NCI-H748 treated with DMSO at 0.1 percent for 48 hours (cell line): ENCODE measurements at regions not wholly inside any gene's neighbourhood (a gene's known extent, or its start where the extent isn't known, plus 50 kb on each side); places are given as distances from the start of the nearest gene placed in this dataset.

Experiments
- DNase-seq: peaks from one replicate; lab custom pipeline; 2025; lab: John Stamatoyannopoulos, UW

- DNase-seq = no peak
Measured at GRCh38 chr18:29074147-29074546, 897.2 kb upstream of the CDH2 start.

- no peak for DNase-seq
Measured at GRCh38 chr18:29071869-29072268, 894.9 kb upstream of the CDH2 start.

- no peak for DNase-seq
Measured at GRCh38 chr18:29063346-29063745, 886.4 kb upstream of the CDH2 start.

- no peak for DNase-seq
Measured at GRCh38 chr18:29062921-29063320, 886.0 kb upstream of the CDH2 start.

- no peak for DNase-seq
Measured at GRCh38 chr18:29060349-29060748, 883.4 kb upstream of the CDH2 start.

- no peak for DNase-seq
Measured at GRCh38 chr18:29057703-29058102, 880.8 kb upstream of the CDH2 start.

GRCh38 chr18:29056800-29057199 is 879.9 kb upstream of the CDH2 start:
- no peak for DNase-seq

- no peak for DNase-seq
Measured at GRCh38 chr18:29041976-29042375, 865.0 kb upstream of the CDH2 start.

GRCh38 chr18:29034113-29034856 is 857.4 kb upstream of the CDH2 start:
- DNase-seq = no peak

GRCh38 chr18:29028560-29028959 is 851.6 kb upstream of the CDH2 start:
- DNase-seq = no peak

- no peak for DNase-seq
Measured at GRCh38 chr18:29018976-29019375, 842.0 kb upstream of the CDH2 start.

GRCh38 chr18:29012883-29013465 is 836.0 kb upstream of the CDH2 start:
- no peak for DNase-seq

GRCh38 chr18:29012364-29012763 is 835.4 kb upstream of the CDH2 start:
- no peak for DNase-seq

GRCh38 chr18:29009250-29009803 is 832.4 kb upstream of the CDH2 start:
- DNase-seq = no peak

- DNase-seq = no peak
Measured at GRCh38 chr18:29008809-29009208, 831.9 kb upstream of the CDH2 start.

- no peak for DNase-seq
Measured at GRCh38 chr18:29007986-29008654, 831.2 kb upstream of the CDH2 start.

GRCh38 chr18:29004921-29005320 is 828.0 kb upstream of the CDH2 start:
- no peak for DNase-seq

- peak; percentile 53 for DNase-seq
Measured at GRCh38 chr18:29003194-29003593, 826.3 kb upstream of the CDH2 start.

GRCh38 chr18:29002747-29003146 is 825.8 kb upstream of the CDH2 start:
- no peak for DNase-seq

GRCh38 chr18:28999726-29000125 is 822.8 kb upstream of the CDH2 start:
- DNase-seq = no peak

- peak; percentile 12 for DNase-seq
Measured at GRCh38 chr18:28995319-28995718, 818.4 kb upstream of the CDH2 start.

GRCh38 chr18:28984731-28985130 is 807.8 kb upstream of the CDH2 start:
- no peak for DNase-seq

GRCh38 chr18:28974504-28974903 is 797.6 kb upstream of the CDH2 start:
- DNase-seq = no peak
